HepG2 (cell line): ENCODE measurements at regions not wholly inside any gene's neighbourhood (a gene's known extent, or its start where the extent isn't known, plus 50 kb on each side); places are given as distances from the start of the nearest gene placed in this dataset.

Experiments used
- ATAC-seq: fragments of 200-7000 bp; cut with Tn5 transposase; 3 replicates; pipeline ENCODE4 v1.9.1; 2020; ENCODE audit warnings: mild to moderate bottlenecking, moderate library complexity
- BruUV-seq: library from RNA; stranded (reverse); fragments of 400-500 nt; replicated peaks from 2 replicates; lab custom pipeline; 2021; lab: Mats Ljungman, UMichigan
- CTCF ChIA-PET: fragments of 300-600 bp; formaldehyde crosslinking; extraction: SDS; loops from one replicate; lab custom pipeline; 2021; ENCODE audit warnings: low total read pairs, inconsistent platforms, low intra/inter-chr PET ratio; lab: Yijun Ruan, JAX
- POLR2A ChIA-PET: fragments of 350-600 bp; sonication (Branson Sonifier 250); formaldehyde crosslinking; loops from one replicate; lab custom pipeline; 2020; ENCODE audit warnings: antibody characterized with exemption, inconsistent platforms; lab: Yijun Ruan, JAX
- DNase-seq: peaks from one replicate; pipeline ENCODE4 v3.0.0-alpha.2; 2015; ENCODE audit warnings: low spot score
- FAIRE-seq: peaks from 3 replicates; lab custom pipeline; 2011; peaks lifted over from hg19 to GRCh38; lab: Jason Lieb, UNC
- H2AFZ ChIP-seq: one replicate; pipeline ENCODE4 v1.6.1; 2011; ENCODE audit warnings: low read length, inconsistent platforms
- H3K27ac ChIP-seq: fragments of 300-600 bp; 3 replicates; pipeline ENCODE4 v1.8.0; 2011; ENCODE audit warnings: mixed run types, mild to moderate bottlenecking, mixed read lengths, low read length, inconsistent platforms; ENCODE audit not compliant: insufficient read depth; ENCODE audit errors: extremely low read length
- H3K27me3 ChIP-seq, 2 experiments: fragments of 200-600 bp in 1 of 2; 2 replicates in 1 of 2; 3 replicates in 1 of 2; pipeline versions ENCODE4 v1.6.0 to v1.8.0; 2011; ENCODE audit warnings: low read length in 2 of 2, mild to moderate bottlenecking in 2 of 2, moderate library complexity in 2 of 2, inconsistent platforms in 1 of 2; ENCODE audit not compliant: insufficient read depth in 2 of 2, control insufficient read depth in 1 of 2
- H3K36me3 ChIP-seq, 2 experiments: fragments of 200-600 bp in 1 of 2; replicated peaks in 1 of 2; 2 replicates in 1 of 2; 3 replicates in 1 of 2; pipeline versions ENCODE4 v1.5.1 to v1.8.0; 2011; ENCODE audit warnings: low read length in 2 of 2, inconsistent platforms in 1 of 2; ENCODE audit not compliant: insufficient read depth in 2 of 2, control insufficient read depth in 1 of 2
- H3K4me1 ChIP-seq: 2 replicates; pipeline ENCODE4 v1.5.1; 2012; ENCODE audit warnings: low read length, inconsistent platforms; ENCODE audit not compliant: insufficient read depth
- H3K4me2 ChIP-seq: 2 replicates; pipeline ENCODE4 v1.6.0; 2011; ENCODE audit warnings: low read depth, low read length, inconsistent platforms
- H3K4me3 ChIP-seq, 3 experiments: fragments of 200-600 bp in 1 of 3; sonication (generic), shearing (Covaris generic) in 1 of 3; replicated peaks in 1 of 3; 2 replicates each; pipeline ENCODE4 v1.5.1; 2011 to 2016; ENCODE audit warnings: low read length in 3 of 3, inconsistent platforms in 2 of 3, low read depth in 2 of 3, mild to moderate bottlenecking in 2 of 3, control low read depth in 1 of 3, mixed read lengths in 1 of 3; ENCODE audit not compliant: insufficient read depth in 1 of 3
- H3K79me2 ChIP-seq: one replicate; pipeline ENCODE4 v1.6.1; 2011; ENCODE audit warnings: low read length, inconsistent platforms; ENCODE audit not compliant: insufficient read depth
- H3K9ac ChIP-seq: 2 replicates; pipeline ENCODE4 v1.6.0; 2011; ENCODE audit warnings: mild to moderate bottlenecking, low read depth, low read length, inconsistent platforms; ENCODE audit not compliant: insufficient read depth
- H3K9me3 ChIP-seq: 2 replicates; pipeline ENCODE4 v1.5.1; 2012; ENCODE audit warnings: mild to moderate bottlenecking, low read length
- H4K20me1 ChIP-seq: 2 replicates; pipeline ENCODE4 v1.6.0; 2011; ENCODE audit warnings: inconsistent platforms, mild to moderate bottlenecking, low read length, moderate library complexity; ENCODE audit not compliant: insufficient read depth
- MAFK ChIP-seq, 2 experiments: IDR thresholded peaks in 1 of 2; conservative IDR thresholded peaks in 1 of 2; 2 replicates each; pipeline ENCODE4 v1.6.1; 2011; ENCODE audit warnings: improper control_type of control experiment in 2 of 2, low read length in 2 of 2
- MED8 ChIP-seq: sonication (generic); formaldehyde crosslinking; IDR thresholded peaks from 2 replicates; pipeline ENCODE4 v1.8.1; 2023; ENCODE audit warnings: mild to moderate bottlenecking, missing genetic modification reagents; ENCODE audit not compliant: insufficient replicate concordance
- NR2F2 ChIP-seq: IDR thresholded peaks from 2 replicates; pipeline ENCODE4 v1.6.1; 2012; ENCODE audit warnings: low read depth, inconsistent platforms, borderline replicate concordance
- PHF20 ChIP-seq: sonication (generic); formaldehyde crosslinking; IDR thresholded peaks from 2 replicates; pipeline ENCODE4 v1.5.0; 2020; ENCODE audit warnings: mild to moderate bottlenecking, missing genetic modification reagents
- RORA ChIP-seq: sonication (generic); formaldehyde crosslinking; IDR thresholded peaks from 2 replicates; pipeline ENCODE4 v1.5.0; 2020; ENCODE audit warnings: mild to moderate bottlenecking, missing genetic modification reagents, moderate library complexity
- SMAD9 ChIP-seq: sonication (generic); formaldehyde crosslinking; IDR thresholded peaks from 2 replicates; pipeline ENCODE4 v1.5.1; 2020; ENCODE audit warnings: mild to moderate bottlenecking, missing genetic modification reagents
- ZNF558 ChIP-seq: sonication (generic); formaldehyde crosslinking; IDR thresholded peaks from 2 replicates; pipeline ENCODE4 v1.9.0; 2022; ENCODE audit warnings: mild to moderate bottlenecking, missing genetic modification reagents, borderline replicate concordance
- ZNF7 ChIP-seq: IDR thresholded peaks from 2 replicates; pipeline ENCODE4 v1.6.1; 2016; ENCODE audit warnings: missing biosample characterization, missing genetic modification reagents
- WGBS: methylation state at CpG from one replicate; pipeline ENCODE4 v1.1.6; 2017; ENCODE audit warnings: low lambda C conversion rate; 5-methylcytosine and 5-hydroxymethylcytosine counted together
- in situ Hi-C: cut with HindIII; loops from 2 replicates; pipeline ENCODE4 v1.10.0; 2017; ENCODE audit warnings: low pct_unique_long_range_greater_than_20kb; ENCODE audit not compliant: extremely low pct_ligation_motif_present
- intact Hi-C: fragments of 100-400 bp; cut with micrococcal nuclease; formaldehyde crosslinking; loops from one replicate; pipeline ENCODE4 v1.10.0; 2022; ENCODE audit not compliant: unreplicated experiment
- TF ChIP-seq, protein P1 (sequence below): sonication (generic); formaldehyde crosslinking; IDR thresholded peaks from 2 replicates; pipeline ENCODE4 v1.5.0; 2020; ENCODE audit warnings: missing genetic modification reagents
- TF ChIP-seq, protein P2 (sequence below): sonication (generic); formaldehyde crosslinking; IDR thresholded peaks from 2 replicates; pipeline ENCODE4 v1.5.0; 2020; ENCODE audit warnings: missing genetic modification reagents
- TF ChIP-seq, protein P3 (sequence below): sonication (generic); formaldehyde crosslinking; IDR thresholded peaks from 2 replicates; pipeline ENCODE4 v1.8.0; 2022; ENCODE audit warnings: missing genetic modification reagents, mild to moderate bottlenecking, moderate library complexity, borderline replicate concordance
- TF ChIP-seq, protein P4 (sequence below): sonication (generic); formaldehyde crosslinking; IDR thresholded peaks from 2 replicates; pipeline ENCODE4 v1.4.0; 2020; ENCODE audit warnings: missing genetic modification reagents, borderline replicate concordance

DNA sequence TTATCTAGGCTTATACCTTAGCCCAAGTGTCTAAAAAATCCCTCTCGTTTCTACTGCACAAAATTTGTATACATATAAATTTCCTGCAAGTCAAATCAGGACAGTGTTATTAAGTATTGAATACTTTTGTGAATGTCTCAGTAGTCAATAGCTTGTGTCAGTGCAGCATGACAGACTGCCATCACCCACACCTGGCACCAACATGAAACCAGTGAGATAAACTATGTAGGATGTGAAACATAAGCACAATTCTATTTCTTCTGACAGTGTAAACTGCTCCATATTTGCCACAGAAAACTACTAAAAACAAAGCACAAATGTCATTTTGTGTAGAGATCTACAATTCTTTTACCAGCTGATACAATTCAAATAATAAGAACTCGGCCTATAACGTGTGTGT, 542.1 kb upstream of the LUZP2 start:
- no TSS peak for BruUV-seq
- Histone ChIP-seq H3K36me3 (no peaks in the 10 kb centered on the region), H3K9me3 (no peaks in the 10 kb centered on the region), H3K4me3 (no peak overlapping the region), H3K27me3 (no peaks in the 10 kb centered on the region), H3K9ac (no peak overlapping the region), H3K4me1 (no peaks in the 10 kb centered on the region), H3K4me2 (no peak overlapping the region), H4K20me1 (no peaks in the 10 kb centered on the region), H3K27ac (no peak overlapping the region), H3K79me2 (no peaks in the 10 kb centered on the region), H2AFZ (no peak overlapping the region)
- POLR2A ChIA-PET = no interaction called here
- in situ Hi-C loops (no loop called here), intact Hi-C loops (no loop called here)
- CTCF ChIA-PET = no interaction called here
- DNase-seq = no peak
- TF ChIP-seq ZNF558 (CRISPR knock-in tag) (no peak), MED8 (CRISPR knock-in tag) (no peak)
- TF ChIP-seq, protein P1, sequence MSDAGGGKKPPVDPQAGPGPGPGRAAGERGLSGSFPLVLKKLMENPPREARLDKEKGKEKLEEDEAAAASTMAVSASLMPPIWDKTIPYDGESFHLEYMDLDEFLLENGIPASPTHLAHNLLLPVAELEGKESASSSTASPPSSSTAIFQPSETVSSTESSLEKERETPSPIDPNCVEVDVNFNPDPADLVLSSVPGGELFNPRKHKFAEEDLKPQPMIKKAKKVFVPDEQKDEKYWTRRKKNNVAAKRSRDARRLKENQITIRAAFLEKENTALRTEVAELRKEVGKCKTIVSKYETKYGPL (CRISPR knock-in tag) = no peak
- FAIRE-seq = no peak
- ATAC-seq = no peak
- 0% methylated on average over 3 of the region's 3 CpGs for WGBS

DNA sequence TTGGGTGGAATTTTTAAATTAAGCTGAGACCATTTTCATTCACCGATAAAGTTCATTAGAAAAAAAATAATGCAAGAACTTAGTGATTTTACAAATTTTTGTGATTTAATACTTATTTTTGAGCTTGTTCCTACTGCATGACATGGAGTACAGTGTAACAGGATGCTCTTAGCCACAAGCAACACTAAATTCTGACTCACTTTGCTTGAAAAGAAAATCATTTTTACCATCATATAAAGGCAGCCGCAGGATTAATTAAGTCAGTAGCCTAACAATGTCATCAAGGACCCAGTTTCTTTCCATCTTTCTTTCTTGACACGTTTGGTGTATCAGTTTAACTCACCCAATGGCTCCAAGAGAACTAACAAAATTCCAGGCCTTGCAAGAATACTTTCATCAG, 540.3 kb upstream of the LUZP2 start:
- Histone ChIP-seq H3K36me3 (no peaks in the 10 kb centered on the region), H3K4me2 (no peak overlapping the region), H3K4me3 (no peak overlapping the region), H3K9me3 (no peaks in the 10 kb centered on the region), H3K79me2 (no peaks in the 10 kb centered on the region), H3K9ac (no peak overlapping the region), H2AFZ (no peak overlapping the region), H3K27me3 (no peaks in the 10 kb centered on the region), H3K27ac (no peak overlapping the region), H4K20me1 (no peaks in the 10 kb centered on the region), H3K4me1 (no peaks in the 10 kb centered on the region)
- BruUV-seq = no TSS peak
- intact Hi-C loops (no loop called here), in situ Hi-C loops (no loop called here)
- CTCF ChIA-PET = no interaction called here
- no peak for ATAC-seq
- WGBS = 22% methylated on average over 3 of the region's 3 CpGs
- DNase-seq = no peak
- POLR2A ChIA-PET = no interaction called here
- no peak for FAIRE-seq
- TF ChIP-seq PHF20 (CRISPR knock-in tag) (no peak), RORA (CRISPR knock-in tag) (no peak), SMAD9 (CRISPR knock-in tag) (no peak), NR2F2 (no peak), ZNF7 (no peak), MAFK (conservative IDR thresholded peaks at IDR 0.05 in 1 of 2, IDR thresholded peaks at IDR 0.05 in 1 of 2; ENCODE audit: low read length in 2 of 2) (no peak)
- TF ChIP-seq, protein P2, sequence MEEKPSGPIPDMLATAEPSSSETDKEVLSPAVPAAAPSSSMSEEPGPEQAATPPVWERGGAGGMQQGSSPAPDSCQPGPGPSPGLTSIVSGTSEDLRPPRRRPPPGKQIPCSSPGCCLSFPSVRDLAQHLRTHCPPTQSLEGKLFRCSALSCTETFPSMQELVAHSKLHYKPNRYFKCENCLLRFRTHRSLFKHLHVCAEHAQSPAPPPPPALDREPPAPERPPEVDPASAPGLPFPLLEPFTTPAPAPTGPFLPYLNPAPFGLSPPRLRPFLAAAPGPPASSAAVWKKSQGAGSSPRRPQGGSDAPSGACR (CRISPR knock-in tag) = no peak
- TF ChIP-seq, protein P3, sequence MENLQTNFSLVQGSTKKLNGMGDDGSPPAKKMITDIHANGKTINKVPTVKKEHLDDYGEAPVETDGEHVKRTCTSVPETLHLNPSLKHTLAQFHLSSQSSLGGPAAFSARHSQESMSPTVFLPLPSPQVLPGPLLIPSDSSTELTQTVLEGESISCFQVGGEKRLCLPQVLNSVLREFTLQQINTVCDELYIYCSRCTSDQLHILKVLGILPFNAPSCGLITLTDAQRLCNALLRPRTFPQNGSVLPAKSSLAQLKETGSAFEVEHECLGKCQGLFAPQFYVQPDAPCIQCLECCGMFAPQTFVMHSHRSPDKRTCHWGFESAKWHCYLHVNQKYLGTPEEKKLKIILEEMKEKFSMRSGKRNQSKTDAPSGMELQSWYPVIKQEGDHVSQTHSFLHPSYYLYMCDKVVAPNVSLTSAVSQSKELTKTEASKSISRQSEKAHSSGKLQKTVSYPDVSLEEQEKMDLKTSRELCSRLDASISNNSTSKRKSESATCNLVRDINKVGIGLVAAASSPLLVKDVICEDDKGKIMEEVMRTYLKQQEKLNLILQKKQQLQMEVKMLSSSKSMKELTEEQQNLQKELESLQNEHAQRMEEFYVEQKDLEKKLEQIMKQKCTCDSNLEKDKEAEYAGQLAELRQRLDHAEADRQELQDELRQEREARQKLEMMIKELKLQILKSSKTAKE = no peak
- TF ChIP-seq, protein P4, sequence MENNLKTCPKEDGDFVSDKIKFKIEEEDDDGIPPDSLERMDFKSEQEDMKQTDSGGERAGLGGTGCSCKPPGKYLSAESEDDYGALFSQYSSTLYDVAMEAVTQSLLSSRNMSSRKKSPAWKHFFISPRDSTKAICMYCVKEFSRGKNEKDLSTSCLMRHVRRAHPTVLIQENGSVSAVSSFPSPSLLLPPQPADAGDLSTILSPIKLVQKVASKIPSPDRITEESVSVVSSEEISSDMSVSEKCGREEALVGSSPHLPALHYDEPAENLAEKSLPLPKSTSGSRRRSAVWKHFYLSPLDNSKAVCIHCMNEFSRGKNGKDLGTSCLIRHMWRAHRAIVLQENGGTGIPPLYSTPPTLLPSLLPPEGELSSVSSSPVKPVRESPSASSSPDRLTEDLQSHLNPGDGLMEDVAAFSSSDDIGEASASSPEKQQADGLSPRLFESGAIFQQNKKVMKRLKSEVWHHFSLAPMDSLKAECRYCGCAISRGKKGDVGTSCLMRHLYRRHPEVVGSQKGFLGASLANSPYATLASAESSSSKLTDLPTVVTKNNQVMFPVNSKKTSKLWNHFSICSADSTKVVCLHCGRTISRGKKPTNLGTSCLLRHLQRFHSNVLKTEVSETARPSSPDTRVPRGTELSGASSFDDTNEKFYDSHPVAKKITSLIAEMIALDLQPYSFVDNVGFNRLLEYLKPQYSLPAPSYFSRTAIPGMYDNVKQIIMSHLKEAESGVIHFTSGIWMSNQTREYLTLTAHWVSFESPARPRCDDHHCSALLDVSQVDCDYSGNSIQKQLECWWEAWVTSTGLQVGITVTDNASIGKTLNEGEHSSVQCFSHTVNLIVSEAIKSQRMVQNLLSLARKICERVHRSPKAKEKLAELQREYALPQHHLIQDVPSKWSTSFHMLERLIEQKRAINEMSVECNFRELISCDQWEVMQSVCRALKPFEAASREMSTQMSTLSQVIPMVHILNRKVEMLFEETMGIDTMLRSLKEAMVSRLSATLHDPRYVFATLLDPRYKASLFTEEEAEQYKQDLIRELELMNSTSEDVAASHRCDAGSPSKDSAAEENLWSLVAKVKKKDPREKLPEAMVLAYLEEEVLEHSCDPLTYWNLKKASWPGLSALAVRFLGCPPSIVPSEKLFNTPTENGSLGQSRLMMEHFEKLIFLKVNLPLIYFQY (CRISPR knock-in tag) = no peak
